ENCODE measurements at regions not wholly inside any gene's neighbourhood (a gene's known extent, or its start where the extent isn't known, plus 50 kb on each side); places are given as distances from the start of the nearest gene placed in this dataset.

DNA sequence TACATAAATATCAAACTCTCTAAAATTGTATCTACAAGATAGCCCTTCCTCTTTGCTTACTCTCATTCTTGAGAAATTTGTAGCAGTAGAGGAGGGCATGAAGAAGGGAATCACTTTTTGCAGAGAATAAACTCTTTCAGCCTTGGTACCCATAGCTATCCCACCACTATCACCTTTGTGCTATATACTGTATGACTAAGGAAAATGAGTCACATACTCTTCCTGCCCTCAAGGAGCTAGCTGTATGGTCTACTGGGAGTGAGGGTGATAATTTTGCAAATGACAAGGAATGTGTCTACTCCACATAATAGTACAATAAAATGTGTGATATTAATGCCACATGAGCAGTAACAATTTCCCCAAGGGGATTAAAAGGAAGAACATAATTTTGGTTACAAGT lies 184.6 kb upstream of the WSB1 start:
- DNase-seq (no peak), ATAC-seq (replicated peaks in 1 of 4) (no peak)
- no peaks in the 10 kb centered on the region for H3K27me3 ChIP-seq (replicated peaks in 1 of 2; ENCODE audit: control insufficient read depth in 2 of 2, extremely low read depth in 1 of 2, insufficient read depth in 2 of 2, low read length in 1 of 2)
- H3K27ac ChIP-seq (ENCODE audit: low read length), result no peak overlapping the region
- ChIA-PET POLR2A (no interaction called here), CTCF (no interaction called here)
- Mint-ChIP-seq H3K27me3 (peaks cover 12 to 15% of the 10 kb centered on the region in 2 donors), H3K27ac (no peak overlapping the region), H3K4me1 (no peaks in the 10 kb centered on the region), H3K36me3 (no peaks in the 10 kb centered on the region), H3K9me3 (no peaks in the 10 kb centered on the region), H3K4me3 (no peak overlapping the region)
- no peak overlapping the region for H3K4me3 ChIP-seq (ENCODE audit: control insufficient read depth in 1 of 2, extremely low read depth in 1 of 2, low read length in 1 of 2)
- H3K36me3 ChIP-seq (ENCODE audit: control insufficient read depth in 2 of 2, extremely low read depth in 1 of 2, insufficient read depth in 1 of 2, low read length in 1 of 2), result no peaks in the 10 kb centered on the region
- H3K9me3 ChIP-seq, result no peaks in the 10 kb centered on the region
- H3K4me1 ChIP-seq (ENCODE audit: control insufficient read depth in 1 of 2, extremely low read depth in 1 of 2, insufficient read depth in 2 of 2, low read length in 2 of 2), result no peaks in the 10 kb centered on the region

DNA sequence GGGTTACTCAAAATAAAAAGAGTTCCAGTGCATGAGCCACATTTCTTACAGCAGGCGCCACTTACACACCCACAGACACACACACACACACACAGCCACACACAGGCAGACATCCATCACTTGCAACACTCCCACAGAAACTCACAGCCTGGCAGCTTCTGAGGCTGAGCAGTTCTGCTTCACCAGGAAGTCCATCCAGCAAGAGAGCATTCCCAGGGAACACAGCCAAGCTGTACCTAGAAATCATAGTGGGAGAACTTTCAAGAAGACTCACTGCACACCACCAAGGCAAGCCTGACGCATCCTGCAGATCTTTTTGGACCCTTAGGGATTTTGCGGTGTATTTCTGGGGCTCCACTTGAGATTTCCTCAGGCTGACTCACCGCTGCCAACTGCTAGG lies 140.9 kb upstream of the WSB1 start:
- 92% methylated on average over 4 of the region's 4 CpGs for WGBS (ENCODE audit: insufficient coverage)
- Histone ChIP-seq H3K9me3 (no peaks in the 10 kb centered on the region), H3K27me3 (replicated peaks in 1 of 2; ENCODE audit: control insufficient read depth in 2 of 2, extremely low read depth in 1 of 2, insufficient read depth in 2 of 2, low read length in 1 of 2) (peaks cover 0 to 2% of the 10 kb centered on the region in 2 experiments), H3K4me3 (ENCODE audit: control insufficient read depth in 1 of 2, extremely low read depth in 1 of 2, low read length in 1 of 2) (no peak overlapping the region), H3K27ac (ENCODE audit: low read length) (no peak overlapping the region), H3K4me1 (ENCODE audit: control insufficient read depth in 1 of 2, extremely low read depth in 1 of 2, insufficient read depth in 2 of 2, low read length in 2 of 2) (no peaks in the 10 kb centered on the region), H3K36me3 (ENCODE audit: control insufficient read depth in 2 of 2, extremely low read depth in 1 of 2, insufficient read depth in 1 of 2, low read length in 1 of 2) (no peaks in the 10 kb centered on the region)
- ATAC-seq (replicated peaks in 1 of 4) (no peak), DNase-seq (no peak)
- H3K9me3 Mint-ChIP-seq, result no peaks in the 10 kb centered on the region
- ChIA-PET CTCF (no interaction called here), POLR2A (no interaction called here)
- H3K36me3 Mint-ChIP-seq, result no peaks in the 10 kb centered on the region
- H3K4me1 Mint-ChIP-seq, result no peaks in the 10 kb centered on the region
- H3K27me3 Mint-ChIP-seq, result no peaks in the 10 kb centered on the region
- no peak overlapping the region for H3K27ac Mint-ChIP-seq
- H3K4me3 Mint-ChIP-seq, result no peak overlapping the region

DNA sequence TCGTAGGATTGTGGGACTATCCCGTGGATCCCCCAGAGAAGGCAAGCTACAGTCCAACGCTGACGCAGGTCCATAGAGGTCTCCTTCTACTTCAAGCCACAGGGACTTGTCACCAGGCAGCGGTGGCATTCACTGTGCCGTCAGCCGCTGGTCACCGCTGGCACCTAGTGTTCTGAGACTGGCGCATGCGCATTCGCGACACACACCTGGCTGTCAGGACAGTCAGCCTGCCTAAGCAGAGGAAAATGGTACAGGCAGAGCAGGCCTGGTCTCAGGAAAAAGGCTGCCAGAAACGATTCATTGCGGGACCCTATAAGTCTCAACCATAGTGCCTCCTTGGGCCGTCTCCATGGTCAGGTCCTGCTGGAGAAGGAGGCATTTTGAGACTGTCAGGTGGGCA lies 138.0 kb upstream of the WSB1 start:
- CTCF ChIA-PET, result no interaction called here
- Mint-ChIP-seq H3K36me3 (no peaks in the 10 kb centered on the region), H3K27ac (no peak overlapping the region), H3K27me3 (no peaks in the 10 kb centered on the region), H3K4me3 (no peak overlapping the region), H3K9me3 (peaks cover 0 to 6% (median 0%) of the 10 kb centered on the region in 3 donors), H3K4me1 (no peaks in the 10 kb centered on the region)
- Histone ChIP-seq H3K36me3 (ENCODE audit: control insufficient read depth in 2 of 2, extremely low read depth in 1 of 2, insufficient read depth in 1 of 2, low read length in 1 of 2) (no peaks in the 10 kb centered on the region), H3K9me3 (no peaks in the 10 kb centered on the region), H3K4me3 (ENCODE audit: control insufficient read depth in 1 of 2, extremely low read depth in 1 of 2, low read length in 1 of 2) (no peak overlapping the region), H3K27me3 (replicated peaks in 1 of 2; ENCODE audit: control insufficient read depth in 2 of 2, extremely low read depth in 1 of 2, insufficient read depth in 2 of 2, low read length in 1 of 2) (peaks cover 0 to 2% of the 10 kb centered on the region in 2 experiments), H3K27ac (ENCODE audit: low read length) (no peak overlapping the region), H3K4me1 (ENCODE audit: control insufficient read depth in 1 of 2, extremely low read depth in 1 of 2, insufficient read depth in 2 of 2, low read length in 2 of 2) (no peaks in the 10 kb centered on the region)
- no peak for ATAC-seq (replicated peaks in 1 of 4)
- DNase-seq, result no peak
- POLR2A ChIA-PET, result no interaction called here
- WGBS (ENCODE audit: insufficient coverage), result 93% methylated on average over 15 of the region's 15 CpGs

DNA sequence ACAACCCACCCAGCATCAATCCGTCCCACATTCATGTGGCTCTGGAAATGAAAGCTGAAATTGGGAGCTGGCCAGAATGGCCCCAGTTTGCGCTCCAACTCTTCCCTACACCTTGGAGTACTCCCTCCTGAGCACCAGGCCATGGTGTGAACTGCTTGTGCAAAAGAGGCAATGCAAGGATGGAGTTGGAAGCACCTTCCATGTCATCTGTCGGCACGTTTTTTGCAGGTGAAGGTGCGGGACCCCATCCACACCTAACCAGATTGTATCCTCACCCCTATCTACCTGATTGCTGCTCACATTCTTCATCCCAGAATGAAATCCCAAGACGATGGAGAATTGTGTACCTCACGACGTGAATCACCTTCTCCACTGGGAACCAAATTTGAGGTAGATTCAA lies 136.6 kb upstream of the WSB1 start:
- Histone ChIP-seq H3K4me3 (ENCODE audit: control insufficient read depth in 1 of 2, extremely low read depth in 1 of 2, low read length in 1 of 2) (no peak overlapping the region), H3K9me3 (no peaks in the 10 kb centered on the region), H3K4me1 (ENCODE audit: control insufficient read depth in 1 of 2, extremely low read depth in 1 of 2, insufficient read depth in 2 of 2, low read length in 2 of 2) (no peaks in the 10 kb centered on the region), H3K36me3 (ENCODE audit: control insufficient read depth in 2 of 2, extremely low read depth in 1 of 2, insufficient read depth in 1 of 2, low read length in 1 of 2) (no peaks in the 10 kb centered on the region), H3K27ac (ENCODE audit: low read length) (no peak overlapping the region), H3K27me3 (replicated peaks in 1 of 2; ENCODE audit: control insufficient read depth in 2 of 2, extremely low read depth in 1 of 2, insufficient read depth in 2 of 2, low read length in 1 of 2) (peaks cover 0 to 2% of the 10 kb centered on the region in 2 experiments)
- no peak overlapping the region for H3K4me3 Mint-ChIP-seq
- ChIA-PET POLR2A (no interaction called here), CTCF (no interaction called here)
- H3K4me1 Mint-ChIP-seq, result no peaks in the 10 kb centered on the region
- no peak overlapping the region for H3K27ac Mint-ChIP-seq
- DNase-seq, result no peak
- H3K27me3 Mint-ChIP-seq, result no peaks in the 10 kb centered on the region
- 86% methylated on average over 5 of the region's 8 CpGs for WGBS (ENCODE audit: insufficient coverage)
- H3K9me3 Mint-ChIP-seq, result peaks cover 0 to 6% (median 0%) of the 10 kb centered on the region in 3 donors
- no peaks in the 10 kb centered on the region for H3K36me3 Mint-ChIP-seq
- no peak for ATAC-seq (replicated peaks in 1 of 4)

DNA sequence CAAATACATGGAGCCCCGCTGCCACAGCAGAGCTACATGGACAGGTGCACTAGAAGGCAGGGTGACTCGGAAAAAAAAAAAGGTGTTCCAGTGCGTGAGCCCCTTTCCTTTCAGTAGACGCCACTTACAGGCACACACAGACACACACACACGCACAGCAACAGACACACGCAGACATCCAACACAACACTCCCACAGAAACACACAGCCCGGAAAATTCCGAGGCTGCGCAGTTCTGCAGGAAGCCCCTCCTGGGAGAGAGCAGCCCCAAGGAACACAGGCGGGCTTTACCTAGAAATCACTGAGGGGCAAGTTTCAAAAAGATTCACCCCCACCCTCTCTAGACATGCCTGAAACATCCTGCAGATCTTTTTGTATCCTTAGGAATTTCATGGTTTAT lies 136.0 kb upstream of the WSB1 start:
- H3K9me3 ChIP-seq, result no peaks in the 10 kb centered on the region
- no peak overlapping the region for H3K27ac Mint-ChIP-seq
- no peaks in the 10 kb centered on the region for H3K36me3 ChIP-seq (ENCODE audit: control insufficient read depth in 2 of 2, extremely low read depth in 1 of 2, insufficient read depth in 1 of 2, low read length in 1 of 2)
- no peak overlapping the region for H3K4me3 ChIP-seq (ENCODE audit: control insufficient read depth in 1 of 2, extremely low read depth in 1 of 2, low read length in 1 of 2)
- no peaks in the 10 kb centered on the region for H3K36me3 Mint-ChIP-seq
- ChIA-PET CTCF (no interaction called here), POLR2A (no interaction called here)
- DNase-seq (no peak), ATAC-seq (replicated peaks in 1 of 4) (no peak)
- H3K27me3 Mint-ChIP-seq, result no peaks in the 10 kb centered on the region
- H3K27me3 ChIP-seq (replicated peaks in 1 of 2; ENCODE audit: control insufficient read depth in 2 of 2, extremely low read depth in 1 of 2, insufficient read depth in 2 of 2, low read length in 1 of 2), result peaks cover 0 to 2% of the 10 kb centered on the region in 2 experiments
- no peaks in the 10 kb centered on the region for H3K4me1 Mint-ChIP-seq
- H3K4me1 ChIP-seq (ENCODE audit: control insufficient read depth in 1 of 2, extremely low read depth in 1 of 2, insufficient read depth in 2 of 2, low read length in 2 of 2), result no peaks in the 10 kb centered on the region
- H3K9me3 Mint-ChIP-seq, result peaks cover 0 to 6% (median 0%) of the 10 kb centered on the region in 3 donors
- no peak overlapping the region for H3K27ac ChIP-seq (ENCODE audit: low read length)
- 92% methylated on average over 10 of the region's 10 CpGs for WGBS (ENCODE audit: insufficient coverage)
- H3K4me3 Mint-ChIP-seq, result no peak overlapping the region

DNA sequence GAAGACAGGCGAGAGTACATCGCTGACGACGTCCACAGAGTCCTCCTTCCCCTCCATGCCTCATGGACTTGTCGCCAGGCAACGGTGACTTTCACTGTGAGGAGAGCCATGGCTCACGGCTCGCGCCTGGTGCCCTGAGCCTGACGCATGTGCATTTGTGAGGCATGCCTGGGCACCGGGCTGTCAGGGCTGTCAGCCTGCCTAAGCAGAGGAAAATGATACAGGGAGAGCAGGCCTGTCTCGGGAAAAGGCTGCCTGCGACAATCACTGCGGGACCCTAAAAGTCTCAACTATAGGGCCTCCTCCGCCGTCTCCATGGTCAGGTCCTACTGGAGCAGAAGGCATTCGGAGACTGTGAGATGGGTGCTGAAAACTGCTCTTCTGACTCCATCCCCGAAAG lies 135.5 kb upstream of the WSB1 start:
- Mint-ChIP-seq H3K4me3 (no peak overlapping the region), H3K9me3 (peaks cover 0 to 6% (median 0%) of the 10 kb centered on the region in 3 donors), H3K4me1 (no peaks in the 10 kb centered on the region), H3K36me3 (no peaks in the 10 kb centered on the region), H3K27ac (no peak overlapping the region), H3K27me3 (no peaks in the 10 kb centered on the region)
- H3K27ac ChIP-seq (ENCODE audit: low read length), result no peak overlapping the region
- CTCF ChIA-PET, result no interaction called here
- no peak for ATAC-seq (replicated peaks in 1 of 4)
- H3K9me3 ChIP-seq, result no peaks in the 10 kb centered on the region
- no peaks in the 10 kb centered on the region for H3K36me3 ChIP-seq (ENCODE audit: control insufficient read depth in 2 of 2, extremely low read depth in 1 of 2, insufficient read depth in 1 of 2, low read length in 1 of 2)
- no peaks in the 10 kb centered on the region for H3K4me1 ChIP-seq (ENCODE audit: control insufficient read depth in 1 of 2, extremely low read depth in 1 of 2, insufficient read depth in 2 of 2, low read length in 2 of 2)
- POLR2A ChIA-PET, result no interaction called here
- no peak for DNase-seq
- H3K27me3 ChIP-seq (replicated peaks in 1 of 2; ENCODE audit: control insufficient read depth in 2 of 2, extremely low read depth in 1 of 2, insufficient read depth in 2 of 2, low read length in 1 of 2), result peaks cover 0 to 2% of the 10 kb centered on the region in 2 experiments
- WGBS (ENCODE audit: insufficient coverage), result 86% methylated on average over 17 of the region's 18 CpGs
- H3K4me3 ChIP-seq (ENCODE audit: control insufficient read depth in 1 of 2, extremely low read depth in 1 of 2, low read length in 1 of 2), result no peak overlapping the region

DNA sequence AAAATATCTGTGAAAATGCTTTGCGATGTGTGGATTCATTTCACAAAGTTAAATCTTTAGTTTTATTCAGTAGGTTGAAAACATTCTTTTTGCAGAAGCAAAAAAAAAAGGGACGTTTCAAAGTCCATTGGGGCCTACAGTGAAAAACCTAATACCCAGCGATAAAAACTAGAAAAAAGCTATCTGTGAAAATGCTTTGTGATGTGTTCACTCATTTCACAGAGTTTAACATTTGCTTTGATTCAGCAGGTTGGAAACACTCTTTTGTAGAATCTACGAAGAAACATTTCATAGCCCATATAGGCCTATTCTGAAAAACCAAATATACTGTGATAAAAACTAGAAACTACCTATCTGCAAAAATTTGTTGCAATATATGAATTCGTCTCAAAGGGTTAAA lies 113.6 kb upstream of the WSB1 start:
- Histone ChIP-seq H3K36me3 (ENCODE audit: control insufficient read depth in 2 of 2, extremely low read depth in 1 of 2, insufficient read depth in 1 of 2, low read length in 1 of 2) (no peaks in the 10 kb centered on the region), H3K27ac (ENCODE audit: low read length) (no peak overlapping the region), H3K4me1 (ENCODE audit: control insufficient read depth in 1 of 2, extremely low read depth in 1 of 2, insufficient read depth in 2 of 2, low read length in 2 of 2) (no peaks in the 10 kb centered on the region), H3K9me3 (no peaks in the 10 kb centered on the region), H3K27me3 (replicated peaks in 1 of 2; ENCODE audit: control insufficient read depth in 2 of 2, extremely low read depth in 1 of 2, insufficient read depth in 2 of 2, low read length in 1 of 2) (no peaks in the 10 kb centered on the region), H3K4me3 (ENCODE audit: control insufficient read depth in 1 of 2, extremely low read depth in 1 of 2, low read length in 1 of 2) (no peak overlapping the region)
- no peak overlapping the region for H3K4me3 Mint-ChIP-seq
- ATAC-seq (replicated peaks in 1 of 4) (no peak), DNase-seq (no peak)
- ChIA-PET POLR2A (no interaction called here), CTCF (no interaction called here)
- no peak overlapping the region for H3K27ac Mint-ChIP-seq
- H3K4me1 Mint-ChIP-seq, result peaks cover 0 to 6% (median 0%) of the 10 kb centered on the region in 3 donors
- H3K36me3 Mint-ChIP-seq, result peaks cover 9% of the 10 kb centered on the region
- WGBS (ENCODE audit: insufficient coverage), result 60% methylated on average over 1 of the region's 5 CpGs
- no peaks in the 10 kb centered on the region for H3K27me3 Mint-ChIP-seq
- peaks cover 5 to 14% (median 10%) of the 10 kb centered on the region in 3 donors for H3K9me3 Mint-ChIP-seq
